Activated CD4-positive, alpha-beta memory T cell treated with anti-CD3 and anti-CD28 coated beads for 36 hours (primary cell): ENCODE measurements at regions not wholly inside any gene's neighbourhood (a gene's known extent, or its start where the extent isn't known, plus 50 kb on each side); places are given as distances from the start of the nearest gene placed in this dataset.
"Not testable (repeated sequence)": the region's sequence is repeated elsewhere in the genome, so short reads cannot be mapped to it uniquely, and the experiment has no call there.

Experiments
- CTCF ChIA-PET: fragments of 350-600 bp; sonication (Branson Sonifier 250); formaldehyde crosslinking; loops from one replicate; lab custom pipeline; 2021; ENCODE audit warnings: antibody characterized with exemption, inconsistent platforms; lab: Charles Lee
- POLR2A ChIA-PET: fragments of 350-600 bp; sonication (Branson Sonifier 250); formaldehyde crosslinking; loops from one replicate; lab custom pipeline; 2021; ENCODE audit warnings: antibody characterized with exemption; lab: Charles Lee
- DNase-seq: peaks from one replicate; pipeline ENCODE4 v3.0.0-alpha.2; 2020
- H3K27ac Mint-ChIP-seq: one replicate; pipeline ENCODE4 v1.8.0; 2021; ENCODE audit warnings: mixed read lengths
- H3K27me3 Mint-ChIP-seq: one replicate; pipeline ENCODE4 v1.8.0; 2021; ENCODE audit warnings: mixed read lengths
- H3K36me3 Mint-ChIP-seq: one replicate; pipeline ENCODE4 v1.8.0; 2021; ENCODE audit warnings: mixed read lengths
- H3K4me1 Mint-ChIP-seq: one replicate; pipeline ENCODE4 v1.8.0; 2021; ENCODE audit warnings: low read depth, mixed read lengths
- H3K4me3 Mint-ChIP-seq: one replicate; pipeline ENCODE4 v1.8.0; 2021; ENCODE audit warnings: mild to moderate bottlenecking, mixed read lengths
- H3K9me3 Mint-ChIP-seq: one replicate; pipeline ENCODE4 v1.8.0; 2021; ENCODE audit warnings: mixed read lengths
- intact Hi-C: fragments of 100-400 bp; cut with micrococcal nuclease; formaldehyde crosslinking; loops from one replicate; pipeline ENCODE4 v1.15.1; 2023

DNA sequence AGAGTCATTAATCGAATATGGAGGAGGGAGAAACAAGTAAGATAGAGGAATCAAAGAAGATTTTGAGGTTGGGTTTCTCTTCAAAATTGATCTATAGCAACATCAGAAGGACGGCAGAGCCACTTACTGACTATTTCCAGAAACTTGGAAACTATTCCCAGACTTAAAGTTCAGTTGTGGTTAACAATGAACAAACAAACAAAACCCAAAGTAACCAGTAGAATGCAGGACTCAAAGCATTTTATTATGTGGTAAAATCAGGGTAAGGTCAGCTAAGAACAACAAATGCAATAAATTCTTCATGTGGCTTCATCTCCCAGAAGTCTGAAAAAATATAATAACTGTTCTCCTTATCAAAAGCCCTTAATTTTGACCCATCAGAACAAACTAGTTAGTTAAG is 54.9 kb upstream of the OSMR start:
- Mint-ChIP-seq H3K27me3 (peaks cover 22% of the 10 kb centered on the region), H3K4me3 (no peak overlapping the region), H3K27ac (no peak overlapping the region), H3K9me3 (peaks cover 3% of the 10 kb centered on the region), H3K36me3 (no peaks in the 10 kb centered on the region), H3K4me1 (no peaks in the 10 kb centered on the region)
- intact Hi-C loops, result no loop called here
- CTCF ChIA-PET, result interaction anchor here (1.0 kb wide), 1 partner anchor 349 kb away, joined by 3 read pairs; no protein-coding TSS in a partner anchor
- DNase-seq, result no peak
- POLR2A ChIA-PET, result no interaction called here

- Mint-ChIP-seq H3K4me3 (no peak overlapping the region), H3K27me3 (peaks cover 17% of the 10 kb centered on the region), H3K4me1 (peaks cover 1% of the 10 kb centered on the region), H3K27ac (no peak overlapping the region), H3K9me3 (no peaks in the 10 kb centered on the region), H3K36me3 (no peaks in the 10 kb centered on the region)
- ChIA-PET CTCF (interaction anchor here (1.8 to 9.0 kb wide), 2 partner anchors 16 to 352 kb away, joined by 7 to 28 read pairs; no protein-coding TSS in a partner anchor), POLR2A (no interaction called here)
- intact Hi-C loops, result no loop called here
- DNase-seq, result no peak
Observed at GRCh38 chr5:38793099-38793498, 52.7 kb upstream of the OSMR start.

DNA sequence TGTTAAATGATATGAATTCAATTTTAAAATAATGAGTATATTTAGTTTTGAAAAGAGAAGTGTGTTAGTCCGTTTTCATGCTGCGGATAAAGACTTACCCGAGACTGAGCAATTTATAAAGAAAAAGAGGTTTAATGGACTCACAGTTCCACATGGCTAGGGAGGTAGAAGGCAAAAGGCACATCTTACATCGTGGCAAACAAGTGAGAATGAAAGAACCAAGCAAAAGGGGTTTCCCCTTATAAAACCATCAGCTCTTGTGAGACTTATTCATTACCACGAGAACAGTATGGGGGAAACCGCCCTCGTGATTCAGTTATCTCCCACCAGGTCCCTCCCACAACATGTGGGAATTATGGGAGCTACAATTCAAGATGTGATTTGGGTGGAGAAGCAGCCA is 51.8 kb upstream of the OSMR start:
- H3K4me3 Mint-ChIP-seq, H3K36me3 Mint-ChIP-seq, DNase-seq, H3K4me1 Mint-ChIP-seq, H3K9me3 Mint-ChIP-seq, intact Hi-C loops, H3K27ac Mint-ChIP-seq, POLR2A ChIA-PET: not testable (repeated sequence)
- CTCF ChIA-PET, result interaction anchor here (1.8 to 9.0 kb wide), 2 partner anchors 15 to 352 kb away, joined by 7 to 28 read pairs; no protein-coding TSS in a partner anchor
- H3K27me3 Mint-ChIP-seq, result peaks cover 15% of the 10 kb centered on the region

DNA sequence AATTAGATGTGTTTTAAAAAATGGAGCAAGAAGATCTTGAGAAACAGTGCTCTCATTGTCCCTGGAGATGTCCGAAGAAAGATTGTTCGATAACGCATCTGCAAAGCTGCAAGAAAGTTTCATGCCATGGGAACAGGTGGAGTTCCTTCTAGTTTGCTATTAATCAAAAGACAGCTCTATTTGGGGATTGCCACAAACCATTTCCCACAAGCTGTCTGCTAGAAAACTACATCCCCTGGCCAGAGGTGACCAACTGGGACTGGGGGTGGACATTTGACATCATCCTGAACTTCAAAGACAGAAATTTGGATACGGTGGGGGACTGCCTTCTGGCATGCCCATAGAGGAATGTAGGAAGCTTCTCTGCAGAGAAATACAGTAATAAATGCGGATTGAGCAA is 50.8 kb upstream of the OSMR start:
- intact Hi-C loops, result no loop called here
- Mint-ChIP-seq H3K27ac (no peak overlapping the region), H3K4me3 (no peak overlapping the region), H3K36me3 (no peaks in the 10 kb centered on the region), H3K4me1 (peaks cover 1% of the 10 kb centered on the region), H3K27me3 (peaks cover 15% of the 10 kb centered on the region), H3K9me3 (no peaks in the 10 kb centered on the region)
- ChIA-PET POLR2A (no interaction called here), CTCF (interaction anchor here (9.0 kb wide), 1 partner anchor 14 kb away, joined by 28 read pairs; no protein-coding TSS in a partner anchor)
- no peak for DNase-seq

GRCh38 chr5:38795986-38796741 is 49.6 kb upstream of the OSMR start:
- H3K27me3 Mint-ChIP-seq, result peaks cover 15% of the 10 kb centered on the region
- CTCF ChIA-PET, result interaction anchor here (9.0 kb wide), 1 partner anchor 13 kb away, joined by 28 read pairs; no protein-coding TSS in a partner anchor
- no peak for DNase-seq
- no peaks in the 10 kb centered on the region for H3K9me3 Mint-ChIP-seq
- peaks cover 1% of the 10 kb centered on the region for H3K4me1 Mint-ChIP-seq
- intact Hi-C loops, result loop anchor here (1.0 kb wide), 1 partner anchor 10 kb away; no protein-coding TSS in a partner anchor
- no peak overlapping the region for H3K27ac Mint-ChIP-seq
- no peak overlapping the region for H3K4me3 Mint-ChIP-seq
- H3K36me3 Mint-ChIP-seq, result no peaks in the 10 kb centered on the region
- POLR2A ChIA-PET, result no interaction called here
